SW 1271 (cell line): ENCODE measurements at regions not wholly inside any gene's neighbourhood (a gene's known extent, or its start where the extent isn't known, plus 50 kb on each side); places are given as distances from the start of the nearest gene placed in this dataset.

ENCODE experiments used
- DNase-seq, 2 experiments: peaks; one replicate each; lab custom pipeline; 2025; lab: John Stamatoyannopoulos, UW

- no peak for DNase-seq
Measured at GRCh38 chr14:36465178-36465577, 54.9 kb downstream of the NKX2-1 start.

- DNase-seq = no peak
Measured at GRCh38 chr14:36462890-36463289, 57.1 kb downstream of the NKX2-1 start.

GRCh38 chr14:36455241-36455627 lies 64.8 kb downstream of the NKX2-1 start:
- DNase-seq = no peak

- no peak for DNase-seq
Measured at GRCh38 chr14:36454599-36455240, 65.3 kb downstream of the NKX2-1 start.

GRCh38 chr14:36452860-36453259 lies 67.2 kb downstream of the NKX2-1 start:
- no peak for DNase-seq

GRCh38 chr14:36451310-36452065 lies 68.5 kb downstream of the NKX2-1 start:
- DNase-seq = no peak

GRCh38 chr14:36450550-36450949 lies 69.5 kb downstream of the NKX2-1 start:
- DNase-seq = no peak

- DNase-seq = no peak
Measured at GRCh38 chr14:36449903-36450302, 70.1 kb downstream of the NKX2-1 start.

- no peak for DNase-seq
Measured at GRCh38 chr14:36443374-36443773, 76.7 kb downstream of the NKX2-1 start.

GRCh38 chr14:36442824-36443241 lies 77.2 kb downstream of the NKX2-1 start:
- no peak for DNase-seq

- DNase-seq = no peak
Measured at GRCh38 chr14:36441283-36441682, 78.7 kb downstream of the NKX2-1 start.

- no peak for DNase-seq
Measured at GRCh38 chr14:36439766-36440165, 80.3 kb downstream of the NKX2-1 start.

GRCh38 chr14:36438883-36439282 lies 81.1 kb downstream of the NKX2-1 start:
- no peak for DNase-seq

GRCh38 chr14:36430662-36431084 lies 89.4 kb downstream of the NKX2-1 start:
- DNase-seq = no peak

GRCh38 chr14:36430169-36430568 lies 89.9 kb downstream of the NKX2-1 start:
- DNase-seq = no peak

- no peak for DNase-seq
Measured at GRCh38 chr14:36429692-36430091, 90.3 kb downstream of the NKX2-1 start.

GRCh38 chr14:36428350-36428749 lies 91.7 kb downstream of the NKX2-1 start:
- no peak for DNase-seq

- DNase-seq = no peak
Measured at GRCh38 chr14:36426836-36427235, 93.2 kb downstream of the NKX2-1 start.

- no peak for DNase-seq
Measured at GRCh38 chr14:36426113-36426512, 93.9 kb downstream of the NKX2-1 start.

- DNase-seq = no peak
Measured at GRCh38 chr14:36424478-36425102, 95.4 kb downstream of the NKX2-1 start.

GRCh38 chr14:36423430-36423829 lies 96.6 kb downstream of the NKX2-1 start:
- DNase-seq = no peak

- DNase-seq = no peak
Measured at GRCh38 chr14:36420149-36420687, 99.8 kb upstream of the MBIP start.

- DNase-seq = no peak
Measured at GRCh38 chr14:36418937-36419336, 98.5 kb upstream of the MBIP start.
